Lower leg skin (tissue), 3 donors: ENCODE measurements at regions not wholly inside any gene's neighbourhood (a gene's known extent, or its start where the extent isn't known, plus 50 kb on each side); places are given as distances from the start of the nearest gene placed in this dataset.

Experiments
- CTCF ChIP-seq, 3 donors: fragments of 450-650 bp; IDR thresholded peaks; one replicate each; pipeline ENCODE4 v1.5.1; 2016; ENCODE audit warnings: antibody characterized with exemption in 3 of 3, mild to moderate bottlenecking in 3 of 3, moderate library complexity in 2 of 3
- POLR2A ChIP-seq, 2 donors: fragments of 450-650 bp; IDR thresholded peaks; one replicate each; pipeline ENCODE4 v1.6.1; 2016 to 2017; ENCODE audit warnings: antibody characterized with exemption in 2 of 2, mild to moderate bottlenecking in 1 of 2, moderate library complexity in 1 of 2

- TF ChIP-seq CTCF (IDR thresholded peaks at IDR 0.05), result no peak
- no peak for TF ChIP-seq POLR2A (IDR thresholded peaks at IDR 0.05)
Measured at GRCh38 chr21:26708223-26708800, 135.2 kb upstream of the CYYR1 start.
